NCI-H1048 (cell line): ENCODE measurements at regions not wholly inside any gene's neighbourhood (a gene's known extent, or its start where the extent isn't known, plus 50 kb on each side); places are given as distances from the start of the nearest gene placed in this dataset.
"Not testable (repeated sequence)": the region's sequence is repeated elsewhere in the genome, so short reads cannot be mapped to it uniquely, and the experiment has no call there.

ENCODE experiments used
- DNase-seq: peaks from one replicate; lab custom pipeline; 2025; lab: John Stamatoyannopoulos, UW

- not testable (repeated sequence) for DNase-seq
Measured at GRCh38 chr2:57707794-57708193, 338.8 kb upstream of the VRK2 start.

GRCh38 chr2:57711991-57712390 lies 334.6 kb upstream of the VRK2 start:
- DNase-seq, result no peak

DNA sequence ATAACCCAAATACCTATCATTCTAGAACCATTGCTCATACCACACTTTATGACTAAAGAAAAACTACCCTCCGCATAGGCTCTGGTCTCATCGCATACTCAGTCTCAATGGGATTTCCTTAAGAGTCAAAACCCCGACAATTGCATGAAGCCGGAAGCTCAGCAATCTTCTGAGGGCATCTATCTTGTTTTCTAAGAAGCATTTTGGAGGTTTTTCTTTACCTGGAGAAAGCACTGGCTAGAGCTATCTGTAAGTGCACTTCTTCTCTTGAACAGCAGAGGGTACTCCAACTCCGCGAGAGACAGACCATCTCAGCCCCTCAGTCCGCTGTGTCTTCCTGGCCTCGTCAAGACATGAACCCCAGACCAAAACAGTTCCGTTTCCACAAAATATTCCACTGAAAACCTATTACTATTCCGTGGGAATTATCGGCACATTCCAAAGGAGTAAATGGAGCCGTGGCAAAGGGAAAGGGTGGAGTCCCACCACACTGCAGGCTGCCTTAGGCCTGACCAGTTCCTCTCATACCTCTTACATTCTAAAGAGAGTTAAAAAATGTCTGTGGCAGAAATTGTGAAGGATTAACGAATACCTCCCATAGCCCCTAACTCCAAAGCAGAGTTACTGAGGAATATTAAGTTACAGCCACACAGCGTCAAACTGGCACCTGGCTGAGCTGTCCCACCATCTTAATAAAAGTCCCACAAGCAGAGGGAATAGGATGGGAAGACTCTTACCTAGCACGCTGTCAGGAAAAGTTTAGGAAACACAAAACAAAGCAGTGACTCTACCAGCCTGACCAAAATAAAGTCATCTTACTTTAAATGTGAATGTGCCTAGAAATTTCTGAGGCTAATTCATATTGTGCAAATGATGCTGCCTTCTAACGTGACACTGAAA lies 325.6 kb upstream of the VRK2 start:
- peak; percentile 53 for DNase-seq

DNA sequence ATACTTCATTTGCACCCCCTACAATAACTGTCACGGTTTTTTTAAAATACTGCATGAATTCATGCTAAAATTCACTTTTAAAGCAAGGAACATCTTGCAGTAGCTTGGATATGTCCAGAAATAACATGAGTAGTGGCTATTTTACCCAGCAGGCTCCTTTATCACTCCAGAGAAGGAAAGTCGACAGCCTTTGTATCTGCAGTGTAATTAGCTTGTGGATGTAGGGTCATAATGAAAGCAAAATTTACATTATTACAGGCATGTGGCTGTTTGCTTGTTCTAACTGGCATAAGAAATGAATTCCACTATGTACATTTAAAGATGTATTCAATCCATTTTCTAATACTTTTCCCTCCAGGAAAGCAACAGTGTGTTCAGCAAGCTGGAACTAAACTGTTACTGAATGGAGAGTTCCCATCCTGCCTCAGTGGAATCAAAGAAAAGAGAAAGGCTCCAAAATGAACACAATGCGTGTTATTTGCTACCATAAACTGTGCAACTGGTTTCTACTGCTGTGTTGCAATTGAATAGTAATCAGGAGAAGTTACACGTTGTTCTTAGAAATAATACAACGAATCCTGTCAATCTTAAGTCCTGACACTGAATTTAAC lies 321.2 kb upstream of the VRK2 start:
- DNase-seq, result no peak

GRCh38 chr2:57726294-57726693 lies 320.3 kb upstream of the VRK2 start:
- DNase-seq, result no peak

- no peak for DNase-seq
Measured at GRCh38 chr2:57728691-57729090, 317.9 kb upstream of the VRK2 start.

- no peak for DNase-seq
Measured at GRCh38 chr2:57733956-57734355, 312.6 kb upstream of the VRK2 start.

DNA sequence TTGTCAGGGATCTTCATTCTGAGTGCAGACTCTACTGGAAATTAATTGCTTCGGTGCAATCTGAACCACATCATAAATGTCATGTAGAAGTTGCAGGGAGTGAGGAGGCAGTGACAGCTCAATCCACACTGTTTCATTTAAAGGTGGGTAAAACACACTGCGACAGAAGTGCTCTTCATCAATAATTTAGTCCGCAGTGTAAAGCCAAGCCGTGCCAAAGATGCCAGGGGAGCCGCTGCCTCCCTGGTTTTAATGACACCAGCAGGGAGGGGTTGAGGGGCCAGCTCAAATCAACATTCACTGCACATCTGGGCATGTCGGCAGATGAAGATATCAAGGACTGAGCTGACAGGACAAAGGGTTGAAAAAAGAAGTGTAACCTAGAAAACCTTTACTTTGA lies 305.7 kb upstream of the VRK2 start:
- no peak for DNase-seq

DNA sequence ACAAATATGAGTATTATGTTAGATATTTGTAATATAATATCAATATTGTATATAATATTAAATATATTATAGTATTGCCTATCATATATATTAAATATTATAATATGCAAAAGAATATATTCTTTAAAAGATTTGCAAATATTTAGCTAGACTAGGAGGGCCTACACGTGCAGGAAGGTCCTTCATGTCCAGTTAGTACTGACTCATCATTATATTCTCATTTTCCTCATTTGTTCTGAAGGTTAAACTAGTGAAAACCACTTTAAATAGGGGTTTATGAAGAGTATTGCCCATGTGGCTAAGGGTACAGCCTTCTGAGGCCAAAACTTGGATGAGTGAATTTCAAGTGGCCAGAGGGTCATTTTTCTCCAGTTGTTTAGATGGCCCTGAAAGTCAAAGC lies 293.0 kb upstream of the VRK2 start:
- DNase-seq, result no peak

GRCh38 chr2:57758686-57759085 lies 287.9 kb upstream of the VRK2 start:
- DNase-seq, result no peak

- DNase-seq, result peak; percentile 39
Measured at GRCh38 chr2:57759131-57759530, 287.5 kb upstream of the VRK2 start.

DNA sequence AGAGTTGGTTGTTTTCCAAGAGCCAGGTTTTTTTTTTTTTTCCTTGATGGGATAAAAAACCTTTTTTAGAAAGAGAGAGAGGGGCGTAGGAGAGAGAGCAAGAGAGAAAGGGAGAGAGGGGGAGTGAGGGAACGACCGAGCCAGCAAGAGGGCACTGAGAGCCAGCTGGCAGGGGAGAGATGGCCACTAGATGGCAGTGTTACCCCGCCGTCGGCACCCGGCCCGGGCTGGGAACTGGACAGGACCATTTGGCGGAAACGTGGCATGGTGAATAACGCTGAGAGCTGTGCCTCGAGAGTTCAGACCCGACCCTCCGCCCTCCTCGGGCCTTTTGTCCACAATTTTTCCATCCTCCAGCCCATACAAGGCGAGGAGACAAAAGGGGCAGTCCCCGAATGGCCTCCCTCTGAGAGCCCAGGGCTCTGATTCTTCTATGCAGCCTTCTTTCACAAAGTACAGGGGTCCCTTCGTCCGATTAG lies 286.7 kb upstream of the VRK2 start:
- DNase-seq, result peak; percentile 74

DNA sequence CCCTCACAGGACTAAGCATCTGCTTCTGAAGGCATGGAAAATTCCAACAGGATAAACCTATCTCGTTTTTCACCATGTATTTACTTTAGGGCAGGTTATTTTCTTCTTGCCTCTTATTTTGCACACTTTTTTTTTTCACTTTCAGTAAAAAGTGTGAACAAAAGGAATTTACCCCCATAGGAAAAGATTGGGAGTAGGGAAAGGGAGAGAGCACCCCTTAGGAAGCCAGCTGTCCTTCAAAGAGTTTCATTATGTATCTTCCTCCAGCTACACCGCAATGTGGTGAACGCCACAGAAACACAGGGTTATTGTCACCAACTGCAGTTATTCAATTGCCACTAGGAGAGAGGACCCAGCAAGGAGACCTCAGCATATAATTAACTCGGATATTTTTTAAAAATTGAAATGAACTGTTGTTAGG lies 286.2 kb upstream of the VRK2 start:
- no peak for DNase-seq

- no peak for DNase-seq
Measured at GRCh38 chr2:57776916-57777315, 269.7 kb upstream of the VRK2 start.

- no peak for DNase-seq
Measured at GRCh38 chr2:57782587-57782986, 264.0 kb upstream of the VRK2 start.

GRCh38 chr2:57793310-57793709 lies 253.3 kb upstream of the VRK2 start:
- DNase-seq, result no peak

- DNase-seq, result peak; percentile 31
Measured at GRCh38 chr2:57796527-57796926, 250.1 kb upstream of the VRK2 start.

GRCh38 chr2:57798346-57798745 lies 248.3 kb upstream of the VRK2 start:
- DNase-seq, result no peak

DNA sequence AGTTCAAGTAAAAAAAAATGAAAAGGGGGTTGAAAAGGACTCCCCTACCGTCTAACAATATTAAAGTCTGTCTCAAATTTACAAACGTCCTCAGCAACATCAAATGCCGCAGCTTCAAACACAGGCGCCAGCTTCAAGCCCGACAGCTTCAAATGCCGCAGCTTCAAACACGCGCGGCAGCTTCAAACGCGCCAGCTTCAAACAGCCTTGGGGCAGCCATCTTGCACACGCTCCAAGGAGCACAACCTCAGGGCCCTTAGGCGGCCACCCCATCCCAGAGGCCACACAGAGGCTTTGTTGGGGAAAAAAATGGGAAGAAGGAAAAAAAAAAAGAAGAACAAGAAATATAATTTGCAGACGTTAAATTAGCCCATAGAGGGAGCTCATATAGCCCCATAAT lies 244.4 kb upstream of the VRK2 start:
- DNase-seq, result no peak

DNA sequence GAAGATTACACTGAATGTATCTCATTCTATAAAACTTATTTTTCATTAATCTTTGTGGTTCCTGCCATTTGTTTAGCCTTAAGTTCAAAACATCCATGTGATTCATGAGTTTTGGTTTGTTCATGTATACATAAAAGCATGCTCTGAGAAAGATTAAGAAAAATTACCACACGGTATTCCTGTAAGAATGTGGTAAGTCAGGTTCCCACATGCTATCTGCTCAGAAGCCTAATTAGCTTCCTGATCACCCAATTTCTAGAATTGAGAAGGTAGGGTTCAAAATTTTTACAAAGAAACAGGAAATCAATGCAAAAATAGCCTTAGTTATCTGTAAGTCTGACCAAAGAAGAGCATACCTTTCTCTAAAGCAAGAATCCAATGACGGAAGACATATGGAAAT lies 241.6 kb upstream of the VRK2 start:
- DNase-seq, result no peak

DNA sequence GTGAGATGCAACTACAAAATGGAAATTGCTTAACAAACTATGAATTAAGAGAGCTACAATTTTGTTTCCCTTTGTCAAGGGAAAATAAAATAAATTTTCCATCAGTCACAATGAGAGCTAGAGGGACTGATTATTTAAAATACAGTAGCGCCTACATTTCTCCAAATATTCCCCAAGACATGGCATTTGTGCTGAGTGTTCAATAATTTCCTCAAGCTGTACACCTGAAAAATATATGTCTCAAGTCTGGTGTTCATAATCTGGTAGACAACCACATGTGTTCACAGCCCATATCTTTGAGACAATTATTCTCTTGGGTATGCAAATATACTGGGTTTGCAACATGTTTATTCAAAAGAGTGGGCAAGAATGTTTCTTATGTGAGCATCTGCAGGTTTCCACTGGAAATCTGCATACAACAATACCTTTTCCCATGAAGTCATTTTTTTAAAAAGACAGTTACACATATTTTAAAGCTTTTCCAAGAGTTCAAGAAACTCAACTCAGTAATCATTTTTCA lies 240.1 kb upstream of the VRK2 start:
- peak; percentile 74 for DNase-seq

GRCh38 chr2:57809230-57809629 lies 237.4 kb upstream of the VRK2 start:
- no peak for DNase-seq

GRCh38 chr2:57821088-57821487 lies 225.5 kb upstream of the VRK2 start:
- DNase-seq, result no peak
